GM19455 (cell line): ENCODE measurements at regions not wholly inside any gene's neighbourhood (a gene's known extent, or its start where the extent isn't known, plus 50 kb on each side); places are given as distances from the start of the nearest gene placed in this dataset.
"Not testable (repeated sequence)": the region's sequence is repeated elsewhere in the genome, so short reads cannot be mapped to it uniquely, and the experiment has no call there.

Experiments
- ATAC-seq: cut with Tn5 transposase; IDR thresholded peaks from one replicate; pipeline ENCODE4 v1.9.1; 2021; ENCODE audit not compliant: unreplicated experiment

DNA sequence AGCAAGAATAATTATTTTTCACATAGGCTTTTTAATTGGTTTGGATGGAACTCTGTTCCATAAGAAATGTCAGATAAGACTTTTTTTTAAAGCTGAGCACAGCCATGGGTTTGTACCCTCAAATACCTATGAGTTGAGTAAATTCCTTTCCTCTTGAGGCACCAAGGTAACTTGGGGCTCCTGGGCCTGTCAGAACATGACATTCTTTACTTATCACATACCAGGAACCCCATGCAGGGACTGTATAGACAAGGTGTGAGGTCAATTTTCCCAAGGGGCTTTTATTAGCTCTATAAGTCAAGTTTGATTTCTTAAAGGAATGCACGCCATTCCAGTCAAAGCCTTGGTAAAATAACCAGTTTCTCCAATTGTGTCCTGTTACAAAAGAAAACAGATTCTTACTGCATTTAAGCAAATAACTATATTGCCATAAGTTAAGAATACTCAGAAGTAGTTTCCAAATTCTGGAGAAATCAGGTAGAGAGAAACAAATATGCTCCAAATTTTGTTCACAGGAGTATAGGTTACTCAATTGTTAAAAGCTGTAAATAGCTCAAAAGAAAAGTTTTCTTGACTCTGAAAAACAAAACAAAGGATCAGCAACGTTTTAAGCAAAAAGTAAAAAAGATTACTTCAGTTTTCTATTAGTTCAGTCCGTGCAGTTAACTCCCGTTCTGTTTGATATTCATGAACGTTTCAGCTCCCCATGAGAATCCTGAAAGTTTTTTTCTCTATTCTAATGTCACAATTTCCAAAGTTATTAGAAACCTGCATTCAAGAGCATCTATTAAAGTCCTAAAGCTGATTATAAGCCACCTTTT is 167.5 kb upstream of the NAMPT start:
- no peak for ATAC-seq

GRCh38 chr7:106451171-106451570 is 166.4 kb upstream of the NAMPT start:
- ATAC-seq: no peak

DNA sequence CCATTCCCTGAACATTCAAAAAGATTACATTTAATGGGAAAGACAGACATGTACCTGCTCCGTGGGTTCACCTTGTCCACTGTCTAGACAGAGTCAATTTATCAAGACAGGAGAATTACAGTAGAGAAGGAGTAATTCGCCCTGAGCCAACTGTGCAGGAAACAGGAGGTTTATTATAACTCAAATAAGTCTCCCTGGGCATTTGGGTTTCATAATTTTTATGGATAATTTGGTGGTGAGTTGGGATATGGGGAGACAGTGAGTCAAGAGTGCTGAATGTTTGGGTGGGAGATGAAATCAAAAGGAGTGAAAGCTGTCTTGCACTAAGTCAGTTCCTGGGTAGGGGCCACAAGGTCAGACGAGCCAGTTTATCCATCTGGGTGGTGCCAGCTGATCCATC is 165.9 kb upstream of the NAMPT start:
- ATAC-seq: no peak

DNA sequence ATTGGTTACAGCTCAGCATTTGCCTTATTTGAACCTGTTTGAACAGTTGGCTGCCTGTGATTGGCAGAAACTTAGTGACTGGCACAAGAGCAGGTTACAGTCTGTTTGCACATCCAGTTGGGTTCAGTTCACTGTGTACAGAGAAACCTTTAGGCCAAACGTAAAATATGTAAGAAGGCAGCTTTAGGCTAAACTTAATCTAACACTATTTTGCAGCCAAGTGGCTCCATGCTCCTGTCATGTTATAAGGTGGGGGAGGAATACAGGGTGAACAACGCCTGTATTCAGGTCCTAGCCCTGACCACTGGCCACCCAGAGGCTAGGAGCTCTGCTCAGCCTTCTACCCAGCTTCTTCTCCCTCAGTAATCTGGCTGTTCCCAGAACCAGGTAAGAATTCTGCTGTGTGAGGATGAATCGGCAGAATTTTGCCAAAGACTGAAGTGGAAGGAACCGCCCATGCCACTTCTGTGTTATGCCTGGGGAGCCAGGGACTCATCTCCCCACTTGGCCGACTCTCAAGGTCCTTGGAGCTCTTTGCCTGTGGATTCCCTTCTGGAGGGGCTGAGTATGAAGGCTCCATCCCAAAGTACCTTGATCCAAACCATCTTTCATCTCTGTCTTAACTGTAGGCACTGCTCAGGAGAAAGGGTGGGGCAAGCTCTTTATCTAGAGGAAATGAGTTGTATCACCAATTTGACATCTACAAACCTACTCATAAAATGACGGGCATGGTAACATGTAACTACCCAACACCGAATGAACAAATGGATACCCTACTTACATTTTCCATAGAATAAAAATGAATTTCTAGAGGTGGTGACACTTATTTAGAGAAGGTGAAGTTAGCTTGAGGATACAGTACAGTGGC is 164.4 kb upstream of the NAMPT start:
- ATAC-seq: no peak

- ATAC-seq: no peak
These were observed 163.7 kb upstream of the NAMPT start for GRCh38 chr7:106448346-106448991.

- no peak for ATAC-seq
These were observed 162.6 kb upstream of the NAMPT start for GRCh38 chr7:106447318-106447847.

GRCh38 chr7:106445366-106445765 is 160.6 kb upstream of the NAMPT start:
- not testable (repeated sequence) for ATAC-seq

DNA sequence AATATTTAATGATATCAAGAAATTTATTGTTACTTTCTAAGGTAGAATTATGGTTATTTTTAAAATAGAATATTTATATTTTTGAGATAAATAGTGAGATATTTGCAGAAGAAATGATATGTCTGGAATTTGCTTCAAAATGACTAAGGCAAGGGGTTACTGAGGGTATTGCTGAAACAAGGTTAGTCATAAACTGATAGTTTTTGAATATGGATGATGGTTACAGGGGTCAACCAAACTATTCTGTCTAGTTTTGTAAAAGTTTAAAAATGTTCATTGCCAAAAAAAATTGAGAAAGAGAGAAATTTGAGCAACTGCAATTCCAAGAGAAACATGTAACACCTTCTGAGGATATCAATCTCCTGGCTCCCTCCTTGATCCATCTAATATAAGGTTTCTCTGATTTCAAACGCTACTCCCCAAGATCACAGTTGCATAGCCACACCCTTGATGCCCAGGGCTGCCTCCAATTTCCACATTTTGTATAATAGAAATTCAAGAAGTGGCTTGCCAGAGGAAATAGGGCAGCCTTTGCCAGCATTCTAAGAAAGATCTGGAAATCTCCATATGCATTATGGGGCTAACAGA is 159.4 kb upstream of the NAMPT start:
- no peak for ATAC-seq

- ATAC-seq: no peak
These were observed 158.4 kb upstream of the NAMPT start for GRCh38 chr7:106443156-106443555.

DNA sequence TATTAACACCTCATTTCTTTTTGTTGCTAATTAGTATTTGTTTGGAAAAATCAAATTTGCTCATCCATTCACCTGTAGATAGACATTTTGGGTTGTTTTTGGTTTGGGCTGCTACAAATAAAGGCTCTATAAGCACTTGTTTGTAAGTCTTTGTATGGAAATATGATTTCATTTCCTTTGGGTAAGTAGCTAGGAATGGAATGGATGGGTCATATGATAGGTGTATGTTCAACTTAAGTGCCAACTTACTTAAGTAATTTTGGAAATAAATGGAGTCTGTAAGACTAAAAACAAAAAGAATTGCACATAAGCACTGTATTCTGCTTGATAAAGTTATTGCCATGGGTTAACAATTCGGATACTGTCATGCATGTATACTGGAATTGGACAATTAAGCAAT is 157.7 kb upstream of the NAMPT start:
- ATAC-seq: no peak

GRCh38 chr7:106441343-106441742 is 156.6 kb upstream of the NAMPT start:
- not testable (repeated sequence) for ATAC-seq

GRCh38 chr7:106436933-106437332 is 152.2 kb upstream of the NAMPT start:
- ATAC-seq: not testable (repeated sequence)

- ATAC-seq: no peak
These were observed 148.6 kb upstream of the NAMPT start for GRCh38 chr7:106433377-106433776.

GRCh38 chr7:106430535-106431455 is 146.0 kb upstream of the NAMPT start:
- ATAC-seq: no peak

DNA sequence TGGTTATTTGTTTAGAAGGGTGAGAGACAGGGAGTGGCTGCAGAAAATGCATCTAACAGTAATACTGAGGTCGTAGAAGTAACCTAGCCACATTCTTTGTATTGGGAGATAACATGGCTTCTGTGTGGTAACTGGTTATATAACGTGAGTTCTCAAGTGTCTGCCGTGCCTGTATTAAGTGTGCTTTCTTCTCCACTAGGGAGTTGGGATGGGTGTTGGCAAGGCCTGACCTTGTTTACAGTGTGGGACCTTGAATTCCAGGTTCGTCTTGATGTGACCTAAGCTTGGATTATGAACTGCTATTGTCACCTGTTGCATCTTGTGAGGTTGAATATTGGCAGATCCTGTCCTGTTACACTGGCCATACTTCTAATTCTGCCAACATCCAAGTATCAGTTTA is 145.3 kb upstream of the NAMPT start:
- ATAC-seq: no peak

- no peak for ATAC-seq
These were observed 142.0 kb upstream of the NAMPT start for GRCh38 chr7:106426803-106427202.

- peak; percentile 80 for ATAC-seq
These were observed 140.4 kb upstream of the NAMPT start for GRCh38 chr7:106425017-106425719.

GRCh38 chr7:106424476-106425016 is 139.8 kb upstream of the NAMPT start:
- ATAC-seq: no peak
